MM.1S (cell line): ENCODE measurements at regions not wholly inside any gene's neighbourhood (a gene's known extent, or its start where the extent isn't known, plus 50 kb on each side); places are given as distances from the start of the nearest gene placed in this dataset.

Source experiments
- DNase-seq: peaks from one replicate; pipeline ENCODE4 v3.0.0-alpha.2; 2015
- H2AFZ ChIP-seq: fragments of 300-600 bp; sonication (generic); 2 replicates; pipeline ENCODE4 v1.6.0; 2016; ENCODE audit warnings: antibody characterized with exemption, low read length
- H3F3A ChIP-seq: fragments of 300-600 bp; sonication (generic); 2 replicates; pipeline ENCODE4 v1.6.1; 2016; ENCODE audit warnings: mild to moderate bottlenecking, antibody characterized with exemption, low read length, moderate library complexity, mixed read lengths; ENCODE audit not compliant: insufficient read depth
- H3K27ac ChIP-seq: fragments of 300-600 bp; sonication (generic); 2 replicates; pipeline ENCODE4 v1.5.1; 2016; ENCODE audit warnings: mild to moderate bottlenecking, low read length
- H3K27me3 ChIP-seq: fragments of 300-600 bp; sonication (generic); replicated peaks from 2 replicates; pipeline ENCODE4 v1.6.0; 2016; ENCODE audit warnings: low read length; ENCODE audit not compliant: insufficient read depth
- H3K36me3 ChIP-seq: fragments of 300-600 bp; sonication (generic); replicated peaks from 2 replicates; pipeline ENCODE4 v1.6.1; 2016; ENCODE audit warnings: mild to moderate bottlenecking, low read length, mixed read lengths; ENCODE audit not compliant: insufficient read depth
- H3K4me1 ChIP-seq: fragments of 300-600 bp; sonication (generic); 2 replicates; pipeline ENCODE4 v1.6.1; 2016; ENCODE audit warnings: low read length, mixed read lengths
- H3K4me2 ChIP-seq: fragments of 300-600 bp; sonication (generic); 2 replicates; pipeline ENCODE4 v1.6.0; 2016; ENCODE audit warnings: low read depth, low read length
- H3K4me3 ChIP-seq: fragments of 300-600 bp; sonication (generic); 2 replicates; pipeline ENCODE4 v1.5.1; 2016; ENCODE audit warnings: low read length, mixed read lengths
- H3K79me2 ChIP-seq: fragments of 300-600 bp; sonication (generic); 2 replicates; pipeline ENCODE4 v1.6.1; 2016; ENCODE audit warnings: mixed run types, low read length, mixed read lengths
- H3K9ac ChIP-seq: fragments of 300-600 bp; sonication (generic); 2 replicates; pipeline ENCODE4 v1.6.1; 2016; ENCODE audit warnings: low read length, mixed read lengths
- H3K9me2 ChIP-seq: fragments of 300-600 bp; sonication (generic); replicated peaks from 2 replicates; pipeline ENCODE4 v1.6.1; 2016; ENCODE audit warnings: mild to moderate bottlenecking, low read length, mixed read lengths; ENCODE audit not compliant: insufficient read depth
- H3K9me3 ChIP-seq: fragments of 300-600 bp; sonication (generic); replicated peaks from 2 replicates; pipeline ENCODE4 v1.6.1; 2016; ENCODE audit warnings: mild to moderate bottlenecking, low read length, mixed read lengths; ENCODE audit not compliant: insufficient read depth
- H4K20me1 ChIP-seq: fragments of 300-600 bp; sonication (generic); 2 replicates; pipeline ENCODE4 v1.6.1; 2016; ENCODE audit warnings: mild to moderate bottlenecking, low read length, moderate library complexity, mixed read lengths; ENCODE audit not compliant: insufficient read depth
- CTCF ChIP-seq: fragments of 300-600 bp; sonication (generic); IDR thresholded peaks from 2 replicates; pipeline ENCODE4 v1.5.1; 2016; ENCODE audit warnings: antibody characterized with exemption, low read length, mixed read lengths
- EZH2 ChIP-seq: fragments of 300-600 bp; sonication (generic); optimal IDR thresholded peaks from 2 replicates; pipeline ENCODE3; 2017; ENCODE audit warnings: low read depth, mild to moderate bottlenecking, antibody characterized with exemption, low read length, mixed read lengths
- EZH2phosphoT487 ChIP-seq: fragments of 300-600 bp; sonication (generic); IDR thresholded peaks from 2 replicates; pipeline ENCODE4 v1.6.1; 2018; ENCODE audit warnings: antibody characterized with exemption, low read length

GRCh38 chr7:101764221-101764620 lies 53.2 kb upstream of the CUX1 start:
- Histone ChIP-seq H3K27me3 (no peaks in the 10 kb centered on the region), H3K79me2 (no peaks in the 10 kb centered on the region), H3K4me2 (no peak overlapping the region), H3K9me2 (no peaks in the 10 kb centered on the region), H3K9ac (no peak overlapping the region), H2AFZ (no peak overlapping the region), H3K9me3 (no peaks in the 10 kb centered on the region), H3K27ac (no peak overlapping the region), H3K4me1 (no peaks in the 10 kb centered on the region), H4K20me1 (no peaks in the 10 kb centered on the region), H3F3A (no peaks in the 10 kb centered on the region), H3K4me3 (no peak overlapping the region), H3K36me3 (no peaks in the 10 kb centered on the region)
- no peak for DNase-seq
- TF ChIP-seq EZH2phosphoT487 (no peak), CTCF (no peak), EZH2 (no peak)

DNA sequence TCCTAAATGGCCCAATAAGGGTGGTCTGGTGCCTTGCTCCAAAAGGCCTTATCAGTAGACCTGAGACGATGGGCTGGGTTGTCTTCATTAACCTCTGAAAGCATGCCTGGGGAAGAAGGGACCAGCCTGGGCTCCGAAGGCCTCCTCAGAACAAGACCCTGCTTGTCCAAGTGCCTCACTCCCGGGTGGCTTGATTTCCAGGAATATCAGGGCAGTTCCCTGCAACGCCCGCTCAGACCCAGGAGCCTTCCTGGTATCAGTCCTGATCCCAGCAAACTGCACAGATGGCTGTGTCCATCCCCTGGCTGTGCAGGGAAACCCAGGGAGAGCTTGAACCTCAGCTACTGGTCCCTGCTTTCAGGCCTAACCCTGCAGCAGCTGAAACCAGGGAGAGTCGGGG lies 49.9 kb upstream of the CUX1 start:
- no peaks in the 10 kb centered on the region for H3K36me3 ChIP-seq
- no peak overlapping the region for H2AFZ ChIP-seq
- H3K4me2 ChIP-seq, result no peak overlapping the region
- TF ChIP-seq EZH2 (no peak), EZH2phosphoT487 (no peak), CTCF (no peak)
- no peaks in the 10 kb centered on the region for H3K9me2 ChIP-seq
- H3K4me1 ChIP-seq, result no peaks in the 10 kb centered on the region
- H3K27me3 ChIP-seq, result no peaks in the 10 kb centered on the region; the same call in 1 of the 2 replicates
- no peaks in the 10 kb centered on the region for H3K9me3 ChIP-seq
- no peaks in the 10 kb centered on the region for H3F3A ChIP-seq
- no peaks in the 10 kb centered on the region for H4K20me1 ChIP-seq
- no peaks in the 10 kb centered on the region for H3K79me2 ChIP-seq
- DNase-seq, result no peak
- H3K9ac ChIP-seq, result no peak overlapping the region
- H3K4me3 ChIP-seq, result no peak overlapping the region
- no peak overlapping the region for H3K27ac ChIP-seq
